LHCN-M2 (cell line): ENCODE measurements at regions not wholly inside any gene's neighbourhood (a gene's known extent, or its start where the extent isn't known, plus 50 kb on each side); places are given as distances from the start of the nearest gene placed in this dataset.

Experiments used
- DNase-seq: peaks from one replicate; pipeline ENCODE4 v3.0.0-alpha.2; 2012; ENCODE audit warnings: low read depth

GRCh38 chr2:239674101-239674980, 273.5 kb upstream of the HDAC4 start:
- DNase-seq, result no peak

- no peak for DNase-seq
Measured at GRCh38 chr2:239673641-239674040, 272.8 kb upstream of the HDAC4 start.

- DNase-seq, result no peak
Measured at GRCh38 chr2:239671916-239672849, 271.4 kb upstream of the HDAC4 start.

GRCh38 chr2:239671471-239671870, 270.7 kb upstream of the HDAC4 start:
- DNase-seq, result no peak

GRCh38 chr2:239670463-239671120, 269.8 kb upstream of the HDAC4 start:
- DNase-seq, result no peak

GRCh38 chr2:239669899-239670460, 269.2 kb upstream of the HDAC4 start:
- DNase-seq, result no peak

- no peak for DNase-seq
Measured at GRCh38 chr2:239669181-239669898, 268.5 kb upstream of the HDAC4 start.

- DNase-seq, result no peak
Measured at GRCh38 chr2:239668651-239669050, 267.8 kb upstream of the HDAC4 start.

GRCh38 chr2:239668042-239668441, 267.2 kb upstream of the HDAC4 start:
- no peak for DNase-seq

GRCh38 chr2:239667431-239667985, 266.7 kb upstream of the HDAC4 start:
- no peak for DNase-seq

- DNase-seq, result no peak
Measured at GRCh38 chr2:239666855-239667376, 266.1 kb upstream of the HDAC4 start.

- no peak for DNase-seq
Measured at GRCh38 chr2:239666053-239666854, 265.4 kb upstream of the HDAC4 start.

- DNase-seq, result no peak
Measured at GRCh38 chr2:239664216-239664810, 263.5 kb upstream of the HDAC4 start.

GRCh38 chr2:239663364-239663924, 262.6 kb upstream of the HDAC4 start:
- DNase-seq, result no peak

GRCh38 chr2:239662413-239663120, 261.7 kb upstream of the HDAC4 start:
- DNase-seq, result no peak

- no peak for DNase-seq
Measured at GRCh38 chr2:239661334-239662312, 260.8 kb upstream of the HDAC4 start.
